SH-SY5Y (cell line): ENCODE measurements at regions not wholly inside any gene's neighbourhood (a gene's known extent, or its start where the extent isn't known, plus 50 kb on each side); places are given as distances from the start of the nearest gene placed in this dataset.

Experiments
- GATA2 ChIP-seq: IDR thresholded peaks from 2 replicates; pipeline ENCODE4 v1.6.1; 2011; ENCODE audit warnings: mild to moderate bottlenecking, low read depth, low read length
- GATA3 ChIP-seq: IDR thresholded peaks from 2 replicates; pipeline ENCODE4 v1.6.1; 2011; ENCODE audit warnings: low read depth, mild to moderate bottlenecking, low read length, moderate library complexity

- TF ChIP-seq GATA3 (no peak), GATA2 (no peak)
Observed at GRCh38 chr11:57082125-57082524, 93.4 kb downstream of the OR5AK2 start.
